OCI-M1 (cell line): ENCODE measurements at regions not wholly inside any gene's neighbourhood (a gene's known extent, or its start where the extent isn't known, plus 50 kb on each side); places are given as distances from the start of the nearest gene placed in this dataset.

Source experiments
- DNase-seq: peaks from one replicate; lab custom pipeline; 2025; lab: John Stamatoyannopoulos, UW

DNA sequence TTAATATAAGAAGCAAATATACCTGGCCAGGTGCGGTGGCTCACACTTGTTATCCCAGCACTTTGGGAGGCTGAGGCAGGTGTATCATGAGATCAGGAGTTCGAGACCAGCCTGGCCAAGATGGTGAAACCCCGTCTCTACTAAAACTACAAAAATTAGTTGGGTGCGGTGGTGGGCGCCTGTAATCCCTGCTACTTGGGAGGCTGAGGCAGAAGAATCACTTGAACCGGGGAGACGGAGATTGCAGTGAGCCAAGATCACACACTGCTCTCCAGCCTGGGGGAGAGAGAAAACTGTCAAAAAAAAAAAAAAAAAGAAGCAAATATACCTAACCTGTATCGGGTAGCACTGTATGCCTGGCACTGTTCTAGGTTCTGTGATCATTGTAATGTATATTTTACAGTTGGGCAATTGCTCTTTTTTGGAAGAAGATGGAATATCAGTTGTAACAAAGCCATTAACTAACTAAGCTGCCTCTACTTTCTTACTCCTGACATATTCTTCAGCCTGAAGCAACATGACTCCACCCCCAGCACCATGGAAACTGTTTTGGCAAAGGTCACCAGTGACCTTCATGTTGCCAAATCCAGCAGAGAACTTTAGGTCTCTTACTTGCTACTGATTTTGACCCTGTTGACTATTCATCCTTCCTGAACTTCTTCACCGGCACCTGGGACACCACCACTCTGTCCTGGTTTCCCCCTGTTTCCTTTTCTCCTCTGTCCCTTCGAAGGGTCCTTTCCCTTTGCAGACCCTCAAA lies 203.8 kb downstream of the RPLP1 start:
- no peak for DNase-seq

DNA sequence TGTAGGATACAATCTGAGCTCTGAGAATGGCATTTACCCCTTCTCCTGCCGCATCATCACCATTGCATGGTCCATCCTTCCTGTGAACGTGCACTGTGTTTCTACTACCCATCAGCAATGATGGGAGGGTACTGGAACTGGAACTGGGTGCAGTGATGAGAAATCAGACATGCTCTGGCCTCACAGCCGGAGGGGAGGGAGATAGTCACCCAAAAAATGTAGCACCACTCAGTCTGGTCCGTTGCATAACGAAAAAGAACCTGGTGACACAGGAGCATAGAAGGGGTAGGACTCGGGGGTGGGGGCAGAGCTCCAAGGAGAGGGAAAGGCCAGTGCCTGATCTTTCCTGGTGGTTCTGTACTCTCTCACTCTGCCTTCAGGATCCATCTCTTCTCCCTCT lies 205.0 kb downstream of the RPLP1 start:
- DNase-seq = no peak

- DNase-seq = no peak
Measured at GRCh38 chr15:69658411-69658945, 205.9 kb downstream of the RPLP1 start.

- no peak for DNase-seq
Measured at GRCh38 chr15:69659454-69660050, 206.9 kb downstream of the RPLP1 start.

GRCh38 chr15:69660114-69660513 lies 207.5 kb downstream of the RPLP1 start:
- DNase-seq = no peak

GRCh38 chr15:69660658-69661405 lies 208.2 kb downstream of the RPLP1 start:
- peak; percentile 45 for DNase-seq

GRCh38 chr15:69661446-69661845 lies 208.8 kb downstream of the RPLP1 start:
- DNase-seq = no peak

DNA sequence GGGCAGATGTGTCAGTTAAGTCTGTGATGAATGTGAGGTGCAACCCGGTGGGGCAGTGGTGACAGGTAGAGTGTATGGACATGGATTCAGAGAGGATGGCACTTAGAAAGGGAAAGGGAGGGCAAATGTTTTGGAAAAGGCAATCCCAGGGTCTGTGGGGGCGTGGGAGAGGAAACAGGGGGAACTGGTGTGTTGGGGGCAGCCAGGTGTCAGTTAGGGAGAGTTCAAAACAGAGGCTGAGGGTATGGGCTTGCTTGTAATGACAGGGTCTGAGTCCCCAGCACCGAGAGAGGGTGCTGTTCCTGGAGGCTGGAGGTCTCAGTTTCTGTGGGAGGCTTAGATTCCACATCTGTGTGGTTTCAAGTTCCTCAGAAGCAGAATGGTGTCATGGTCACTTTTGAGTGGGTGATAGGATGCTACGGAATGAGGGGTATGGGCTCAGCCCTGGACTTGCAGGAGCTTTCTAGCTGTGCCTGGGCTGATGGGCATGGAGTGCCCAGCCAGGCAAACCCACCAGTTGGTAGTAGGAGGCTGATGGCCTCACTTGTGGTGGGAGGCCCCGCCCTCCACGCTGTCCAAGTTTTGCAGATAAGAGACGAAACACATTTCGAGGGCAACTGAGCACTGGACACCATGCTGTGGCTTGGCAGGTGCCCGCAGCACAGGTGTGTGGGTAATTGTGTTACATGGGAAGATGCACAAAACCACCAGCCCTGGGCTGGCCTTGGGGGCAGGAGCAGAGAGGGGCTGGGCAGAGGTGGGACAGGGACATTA lies 209.4 kb downstream of the RPLP1 start:
- DNase-seq = no peak

- no peak for DNase-seq
Measured at GRCh38 chr15:69662645-69663000, 210.0 kb downstream of the RPLP1 start.

GRCh38 chr15:69663441-69663840 lies 210.8 kb downstream of the RPLP1 start:
- DNase-seq = no peak

DNA sequence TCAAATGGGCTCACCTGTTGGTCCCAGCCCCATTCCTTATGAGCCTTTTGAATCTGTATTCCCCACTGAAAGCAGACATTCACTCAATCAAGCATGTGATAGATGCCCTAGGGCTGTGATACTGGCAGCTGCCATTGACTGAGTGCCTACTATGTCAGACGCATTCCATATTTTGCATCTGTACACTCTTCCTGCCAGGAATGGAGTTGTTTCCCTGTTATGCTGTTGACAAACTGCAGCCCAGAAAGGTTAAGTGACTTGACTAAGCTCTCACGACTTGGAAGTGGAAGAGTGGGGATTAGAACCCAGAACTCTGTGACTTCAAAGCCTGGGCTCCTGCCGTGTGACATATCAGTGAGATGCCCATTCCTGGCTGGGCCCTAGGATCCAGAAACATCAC lies 211.4 kb downstream of the RPLP1 start:
- no peak for DNase-seq

GRCh38 chr15:69664572-69665571 lies 212.3 kb downstream of the RPLP1 start:
- DNase-seq = no peak

GRCh38 chr15:69665641-69666111 lies 213.1 kb downstream of the RPLP1 start:
- DNase-seq = peak; percentile 10

DNA sequence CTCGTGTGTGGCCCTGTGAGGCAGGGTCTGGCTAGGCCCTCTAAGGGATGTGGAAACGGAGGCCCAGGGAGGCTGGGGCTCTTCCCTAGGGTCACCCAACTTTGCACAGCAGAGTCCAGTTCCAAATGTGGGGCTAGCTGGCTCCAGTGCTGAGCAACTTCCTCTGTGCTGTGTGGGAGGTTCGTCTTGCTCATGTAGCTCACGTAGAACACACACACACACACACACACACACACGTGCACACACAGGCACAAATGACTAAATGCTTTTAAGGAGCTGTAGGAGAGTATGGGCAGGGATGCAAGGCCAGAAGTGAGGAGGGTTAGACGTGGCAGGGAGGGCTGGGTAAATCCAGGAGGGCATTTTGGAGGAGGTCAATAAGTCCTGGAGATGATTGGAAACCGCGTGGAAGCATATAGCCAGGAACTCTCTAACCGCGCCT lies 213.8 kb downstream of the RPLP1 start:
- peak; percentile 44 for DNase-seq

DNA sequence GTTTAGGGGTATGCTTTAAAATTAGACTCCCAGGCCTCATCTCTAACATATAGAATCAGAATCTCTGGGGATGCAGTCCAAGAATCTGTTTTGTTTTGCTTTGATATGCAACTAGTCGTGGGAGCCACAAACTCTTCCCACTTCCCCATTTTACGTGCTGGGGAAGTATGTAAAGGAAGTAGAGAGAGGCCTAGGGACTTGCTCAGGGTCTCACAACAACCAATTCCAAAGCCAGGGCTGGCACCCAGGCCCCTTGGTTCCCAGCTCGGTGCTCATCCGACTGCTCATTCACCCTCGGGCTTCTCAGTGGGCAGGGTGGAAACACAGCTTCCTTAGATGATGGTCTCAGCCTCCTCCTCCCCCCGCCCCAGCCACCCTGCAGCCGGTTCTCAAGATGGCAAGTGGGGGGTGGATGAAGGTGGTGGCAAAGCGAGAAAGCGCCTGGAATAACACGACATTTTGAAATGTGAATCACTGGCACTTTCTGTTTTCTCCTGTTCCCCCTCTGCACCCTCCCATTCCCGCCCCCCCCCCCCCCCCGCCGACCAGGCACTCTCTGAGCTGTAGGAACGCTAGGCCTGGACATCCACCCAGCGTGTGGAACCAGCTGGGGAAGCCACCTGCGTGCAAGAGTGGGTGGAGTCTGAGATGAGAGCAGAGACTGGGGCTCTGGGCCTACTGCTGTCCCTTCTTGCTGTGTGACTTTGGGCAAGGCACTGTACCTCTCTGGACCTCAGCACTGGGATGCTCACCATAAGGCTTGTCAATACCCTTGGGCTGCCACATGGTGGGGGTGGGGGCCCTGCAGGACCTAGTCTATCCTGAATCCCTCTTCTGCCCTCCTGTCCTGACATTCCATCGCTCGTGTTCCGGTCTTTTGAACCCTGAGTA lies 214.5 kb downstream of the RPLP1 start:
- DNase-seq = peak; percentile 58

GRCh38 chr15:69668039-69668705 lies 215.6 kb downstream of the RPLP1 start:
- DNase-seq = no peak

GRCh38 chr15:69668963-69669362 lies 216.3 kb downstream of the RPLP1 start:
- no peak for DNase-seq

DNA sequence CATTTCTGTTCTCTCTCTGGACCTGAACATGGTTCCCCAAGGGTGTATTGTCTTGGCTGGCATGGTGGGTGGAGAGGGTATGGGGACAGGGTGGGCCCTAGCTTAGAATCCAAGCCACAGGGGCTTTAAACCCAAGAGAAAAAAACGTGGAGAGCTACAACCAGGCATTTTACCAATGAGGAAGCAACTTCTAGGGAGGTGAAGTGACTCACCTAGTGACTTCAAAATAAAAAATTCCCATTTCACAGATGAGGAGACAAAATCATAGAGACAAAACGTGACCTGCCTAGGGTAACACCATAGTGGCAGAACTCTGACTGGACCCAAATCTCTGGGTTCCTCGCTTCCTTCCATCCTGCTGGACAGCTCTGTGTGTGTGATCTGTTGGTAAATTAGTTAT lies 216.8 kb downstream of the RPLP1 start:
- DNase-seq = no peak

GRCh38 chr15:69673291-69673881 lies 220.8 kb downstream of the RPLP1 start:
- no peak for DNase-seq
